GM18907 (cell line): ENCODE measurements at regions not wholly inside any gene's neighbourhood (a gene's known extent, or its start where the extent isn't known, plus 50 kb on each side); places are given as distances from the start of the nearest gene placed in this dataset.
"Not testable (repeated sequence)": the region's sequence is repeated elsewhere in the genome, so short reads cannot be mapped to it uniquely, and the experiment has no call there.

Experiments used
- ATAC-seq: cut with Tn5 transposase; IDR thresholded peaks from one replicate; pipeline ENCODE4 v1.9.1; 2021; ENCODE audit warnings: mild to moderate bottlenecking, moderate library complexity; ENCODE audit not compliant: unreplicated experiment

GRCh38 chr6:145274083-145274482 lies 461.2 kb downstream of the EPM2A start:
- no peak for ATAC-seq

GRCh38 chr6:145275019-145275418 lies 460.3 kb downstream of the EPM2A start:
- ATAC-seq = no peak

GRCh38 chr6:145275787-145276186 lies 459.5 kb downstream of the EPM2A start:
- ATAC-seq = no peak

- ATAC-seq = no peak
Measured at GRCh38 chr6:145276756-145277155, 458.6 kb downstream of the EPM2A start.

GRCh38 chr6:145277358-145278086 lies 457.8 kb downstream of the EPM2A start:
- no peak for ATAC-seq

GRCh38 chr6:145278163-145278807 lies 457.0 kb downstream of the EPM2A start:
- ATAC-seq = no peak

- ATAC-seq = no peak
Measured at GRCh38 chr6:145279551-145279950, 455.8 kb downstream of the EPM2A start.

- ATAC-seq = no peak
Measured at GRCh38 chr6:145279993-145280392, 455.3 kb downstream of the EPM2A start.

GRCh38 chr6:145283209-145283608 lies 452.1 kb downstream of the EPM2A start:
- not testable (repeated sequence) for ATAC-seq

GRCh38 chr6:145283856-145284255 lies 451.5 kb downstream of the EPM2A start:
- ATAC-seq = no peak

- ATAC-seq = no peak
Measured at GRCh38 chr6:145286916-145287315, 448.4 kb downstream of the EPM2A start.

- ATAC-seq = no peak
Measured at GRCh38 chr6:145289573-145289972, 445.7 kb downstream of the EPM2A start.

GRCh38 chr6:145290122-145290521 lies 445.2 kb downstream of the EPM2A start:
- no peak for ATAC-seq

- no peak for ATAC-seq
Measured at GRCh38 chr6:145292066-145292465, 443.3 kb downstream of the EPM2A start.

- no peak for ATAC-seq
Measured at GRCh38 chr6:145294942-145295341, 440.4 kb downstream of the EPM2A start.

GRCh38 chr6:145295746-145296145 lies 439.6 kb downstream of the EPM2A start:
- ATAC-seq = no peak

- no peak for ATAC-seq
Measured at GRCh38 chr6:145305670-145306069, 429.6 kb downstream of the EPM2A start.

- no peak for ATAC-seq
Measured at GRCh38 chr6:145306489-145306888, 428.8 kb downstream of the EPM2A start.

GRCh38 chr6:145309842-145310535 lies 425.3 kb downstream of the EPM2A start:
- ATAC-seq = no peak

- ATAC-seq = no peak
Measured at GRCh38 chr6:145312481-145312880, 422.8 kb downstream of the EPM2A start.

GRCh38 chr6:145313041-145313855 lies 422.1 kb downstream of the EPM2A start:
- no peak for ATAC-seq
